K562 (cell line): ENCODE measurements at regions not wholly inside any gene's neighbourhood (a gene's known extent, or its start where the extent isn't known, plus 50 kb on each side); places are given as distances from the start of the nearest gene placed in this dataset.

Source experiments
- ATAC-seq: fragments of 200-7000 bp; cut with Tn5 transposase; 3 replicates; pipeline ENCODE4 v1.9.1; 2020; ENCODE audit warnings: moderate library complexity
- BruUV-seq: library from RNA; stranded (reverse); fragments of 400-500 nt; replicated peaks from 2 replicates; lab custom pipeline; 2021; lab: Mats Ljungman, UMichigan
- CTCF ChIA-PET: fragments of 300-600 bp; formaldehyde crosslinking; extraction: SDS; loops from one replicate; lab custom pipeline; 2021; ENCODE audit warnings: low intra/inter-chr PET ratio; lab: Yijun Ruan, JAX
- POLR2A ChIA-PET: fragments of 300-600, 350-650 bp; sonication (Branson Sonifier 250); formaldehyde crosslinking; extraction: SDS; loops from one replicate; lab custom pipeline; 2021; ENCODE audit warnings: antibody characterized with exemption, inconsistent platforms; lab: Yijun Ruan, JAX
- DNase-seq, 4 experiments: peaks; one replicate each; pipeline versions ENCODE4 v3.0.0 to v3.0.0-alpha.2; 2011 to 2018; ENCODE audit warnings: low spot score in 3 of 4, mixed read lengths in 3 of 4; ENCODE audit errors: extremely low read depth in 1 of 4
- FAIRE-seq: peaks from 2 replicates; lab custom pipeline; 2011; peaks lifted over from hg19 to GRCh38; lab: Jason Lieb, UNC
- H2AFZ ChIP-seq: 2 replicates; pipeline ENCODE4 v1.6.0; 2011; ENCODE audit warnings: low read depth, low read length, control low read depth, inconsistent platforms
- H3K27ac ChIP-seq: fragments of 200-600 bp; 3 replicates; pipeline ENCODE4 v1.8.0; 2011; ENCODE audit warnings: low read depth, mild to moderate bottlenecking, control low read depth, inconsistent platforms, low read length, moderate library complexity, mixed read lengths; ENCODE audit errors: extremely low read depth
- H3K27me3 ChIP-seq, 2 experiments: fragments of 300-600 bp in 1 of 2; 2 replicates in 1 of 2; 3 replicates in 1 of 2; pipeline versions ENCODE4 v1.6.0 to v1.8.0; 2011; ENCODE audit warnings: inconsistent platforms in 2 of 2, low read length in 2 of 2, mild to moderate bottlenecking in 1 of 2, mixed read lengths in 1 of 2, moderate library complexity in 1 of 2; ENCODE audit not compliant: control insufficient read depth in 2 of 2, insufficient read depth in 2 of 2
- H3K36me3 ChIP-seq: fragments of 300-600 bp; 3 replicates; pipeline ENCODE4 v1.8.0; 2011; ENCODE audit warnings: mild to moderate bottlenecking, low read length, inconsistent platforms; ENCODE audit not compliant: control insufficient read depth, insufficient read depth
- H3K4me1 ChIP-seq, 2 experiments: fragments of 200-600 bp in 1 of 2; replicated peaks in 1 of 2; 2 replicates in 1 of 2; 3 replicates in 1 of 2; pipeline versions ENCODE4 v1.5.1 to v1.8.0; 2011; ENCODE audit warnings: inconsistent platforms in 2 of 2, low read length in 2 of 2, mild to moderate bottlenecking in 1 of 2, mixed read lengths in 1 of 2, moderate library complexity in 1 of 2; ENCODE audit not compliant: control insufficient read depth in 2 of 2, insufficient read depth in 2 of 2
- H3K4me2 ChIP-seq: 2 replicates; pipeline ENCODE4 v1.6.1; 2011; ENCODE audit warnings: low read length, control low read depth, inconsistent platforms, mixed read lengths; ENCODE audit not compliant: insufficient read depth
- H3K4me3 ChIP-seq: fragments of 200-600 bp; sonication (generic), shearing (Covaris generic); 2 replicates; pipeline ENCODE4 v1.5.1; 2016; ENCODE audit warnings: control low read depth, inconsistent platforms
- H3K79me2 ChIP-seq: fragments of 200-600 bp; 3 replicates; pipeline ENCODE4 v1.8.0; 2011; ENCODE audit warnings: low read length, inconsistent platforms; ENCODE audit not compliant: control insufficient read depth, insufficient read depth
- H3K9ac ChIP-seq, 2 experiments: 2 replicates each; pipeline versions ENCODE4 v1.6.0 to v1.6.1; 2011; ENCODE audit warnings: low read depth in 2 of 2, low read length in 2 of 2, control low read depth in 1 of 2, inconsistent platforms in 1 of 2, mild to moderate bottlenecking in 1 of 2, mixed read lengths in 1 of 2; ENCODE audit not compliant: insufficient read depth in 1 of 2
- H3K9me1 ChIP-seq: one replicate; pipeline ENCODE4 v1.6.0; 2011; ENCODE audit warnings: inconsistent platforms, mild to moderate bottlenecking, low read length, moderate library complexity; ENCODE audit not compliant: control insufficient read depth, insufficient read depth
- H3K9me3 ChIP-seq: replicated peaks from 2 replicates; pipeline ENCODE4 v1.5.1; 2011; ENCODE audit warnings: low read depth, low read length, inconsistent platforms; ENCODE audit not compliant: control insufficient read depth, insufficient read depth
- H4K20me1 ChIP-seq: replicated peaks from 2 replicates; pipeline ENCODE4 v1.6.1; 2011; ENCODE audit warnings: low read length, inconsistent platforms, mixed read lengths; ENCODE audit not compliant: control insufficient read depth, insufficient read depth
- ZBTB7A ChIP-seq: IDR thresholded peaks from 2 replicates; pipeline ENCODE4 v1.6.1; 2011; ENCODE audit warnings: low read depth, mild to moderate bottlenecking, low read length, moderate library complexity, borderline replicate concordance; ENCODE audit not compliant: control insufficient read depth
- WGBS: fragments of 100-300 bp; shearing (Covaris generic); methylation state at CpG from one replicate; pipeline ENCODE4 v1.1.6; 2016; ENCODE audit warnings: low coverage, mixed read lengths; ENCODE audit not compliant: insufficient coverage; ENCODE audit errors: missing lambda C conversion rate; 5-methylcytosine and 5-hydroxymethylcytosine counted together
- in situ Hi-C: fragments of 300-500 bp; cut with MboI; formaldehyde crosslinking; loops from 4 replicates; pipeline ENCODE4 v1.15.0; 2018; ENCODE audit warnings: inconsistent platforms, mixed read lengths
- intact Hi-C: fragments of 100-400 bp; cut with micrococcal nuclease; formaldehyde crosslinking; loops from 2 replicates; pipeline ENCODE4 v1.14.2; 2022
- TF ChIP-seq, protein P1 (sequence below): fragments of 450-650 bp; formaldehyde crosslinking; IDR thresholded peaks from 2 replicates; pipeline ENCODE4 v1.4.0; 2020; ENCODE audit warnings: mild to moderate bottlenecking, mixed read lengths

- no peaks in the 10 kb centered on the region for H3K36me3 ChIP-seq
- H3K79me2 ChIP-seq = no peaks in the 10 kb centered on the region
- no peak overlapping the region for H2AFZ ChIP-seq
- no peak for ATAC-seq
- H3K4me1 ChIP-seq = peaks cover 0 to 9% of the 10 kb centered on the region in 2 experiments; a peak in 1 of 5 replicates
- no peak overlapping the region for H3K9ac ChIP-seq
- peaks cover 45 to 61% of the 10 kb centered on the region in 2 experiments for H3K27me3 ChIP-seq
- no peak for FAIRE-seq
- 3% methylated on average over 10 of the region's 10 CpGs for WGBS
- no TSS peak for BruUV-seq
- no peaks in the 10 kb centered on the region for H3K9me1 ChIP-seq
- H3K27ac ChIP-seq = no peak overlapping the region
- no peaks in the 10 kb centered on the region; the same call in 1 of the 2 replicates for H3K9me3 ChIP-seq
- DNase-seq = no peak
- peaks cover 2% of the 10 kb centered on the region; the same call in 1 of the 2 replicates for H4K20me1 ChIP-seq
- ChIA-PET POLR2A (no interaction called here), CTCF (no interaction called here)
- H3K4me3 ChIP-seq = no peak overlapping the region
- TF ChIP-seq ZBTB7A = no peak
- TF ChIP-seq, protein P1, sequence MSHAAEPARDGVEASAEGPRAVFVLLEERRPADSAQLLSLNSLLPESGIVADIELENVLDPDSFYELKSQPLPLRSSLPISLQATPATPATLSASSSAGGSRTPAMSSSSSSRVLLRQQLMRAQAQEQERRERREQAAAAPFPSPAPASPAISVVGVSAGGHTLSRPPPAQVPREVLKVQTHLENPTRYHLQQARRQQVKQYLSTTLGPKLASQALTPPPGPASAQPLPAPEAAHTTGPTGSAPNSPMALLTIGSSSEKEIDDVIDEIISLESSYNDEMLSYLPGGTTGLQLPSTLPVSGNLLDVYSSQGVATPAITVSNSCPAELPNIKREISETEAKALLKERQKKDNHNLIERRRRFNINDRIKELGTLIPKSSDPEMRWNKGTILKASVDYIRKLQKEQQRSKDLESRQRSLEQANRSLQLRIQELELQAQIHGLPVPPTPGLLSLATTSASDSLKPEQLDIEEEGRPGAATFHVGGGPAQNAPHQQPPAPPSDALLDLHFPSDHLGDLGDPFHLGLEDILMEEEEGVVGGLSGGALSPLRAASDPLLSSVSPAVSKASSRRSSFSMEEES = no peak
- in situ Hi-C loops = no loop called here
- intact Hi-C loops = no loop called here
- H3K4me2 ChIP-seq = no peak overlapping the region
Observed at GRCh38 chr21:43335119-43335518, 91.8 kb downstream of the SIK1 start.
